H9 (cell line): ENCODE measurements at regions not wholly inside any gene's neighbourhood (a gene's known extent, or its start where the extent isn't known, plus 50 kb on each side); places are given as distances from the start of the nearest gene placed in this dataset.

ENCODE experiments used
- DNase-seq: peaks from one replicate; pipeline ENCODE4 v3.0.0-alpha.2; 2017
- H2AFZ ChIP-seq: one replicate; pipeline ENCODE4 v1.6.1; 2013; ENCODE audit warnings: mild to moderate bottlenecking, low read length, control low read depth, moderate library complexity
- H2AK5ac ChIP-seq: 2 replicates; pipeline ENCODE4 v1.6.1; 2013; ENCODE audit warnings: low read length, control low read depth, mixed read lengths; ENCODE audit not compliant: insufficient read length
- H2BK120ac ChIP-seq: one replicate; pipeline ENCODE4 v1.6.1; 2013; ENCODE audit warnings: low read depth, mild to moderate bottlenecking, low read length, control low read depth, inconsistent platforms; ENCODE audit not compliant: poor library complexity, severe bottlenecking
- H2BK12ac ChIP-seq: 2 replicates; pipeline ENCODE4 v1.6.1; 2013; ENCODE audit warnings: low read length, control low read depth, mixed read lengths, low read depth; ENCODE audit not compliant: insufficient read length
- H2BK15ac ChIP-seq: 2 replicates; pipeline ENCODE4 v1.6.1; 2013; ENCODE audit warnings: low read depth, low read length, control low read depth
- H2BK20ac ChIP-seq: one replicate; pipeline ENCODE4 v1.6.1; 2013; ENCODE audit warnings: low read depth, mild to moderate bottlenecking, low read length, control low read depth, inconsistent platforms; ENCODE audit not compliant: poor library complexity, severe bottlenecking
- H2BK5ac ChIP-seq: 2 replicates; pipeline ENCODE4 v1.6.1; 2013; ENCODE audit warnings: low read length, control low read depth, mixed read lengths; ENCODE audit not compliant: insufficient read length
- H3K14ac ChIP-seq: 2 replicates; pipeline ENCODE4 v1.6.1; 2013; ENCODE audit warnings: low read length, control low read depth; ENCODE audit not compliant: insufficient read depth
- H3K18ac ChIP-seq: 2 replicates; pipeline ENCODE4 v1.6.1; 2013; ENCODE audit warnings: low read depth, mild to moderate bottlenecking, mixed read lengths, low read length, control low read depth; ENCODE audit not compliant: insufficient read length
- H3K23ac ChIP-seq: 2 replicates; pipeline ENCODE4 v1.6.1; 2013; ENCODE audit warnings: low read length, control low read depth, mixed read lengths, low read depth; ENCODE audit not compliant: insufficient read length
- H3K23me2 ChIP-seq: 2 replicates; pipeline ENCODE4 v1.6.1; 2013; ENCODE audit warnings: low read depth, mild to moderate bottlenecking, mixed read lengths, low read length, control low read depth; ENCODE audit not compliant: insufficient read length, poor library complexity, severe bottlenecking
- H3K27ac ChIP-seq: 2 replicates; pipeline ENCODE4 v1.5.1; 2013; ENCODE audit warnings: low read length, control low read depth, mixed read lengths, low read depth; ENCODE audit not compliant: insufficient read length
- H3K27me3 ChIP-seq: 2 replicates; pipeline ENCODE4 v1.6.1; 2013; ENCODE audit warnings: low read length, control low read depth, inconsistent platforms; ENCODE audit not compliant: insufficient read depth
- H3K4ac ChIP-seq: 2 replicates; pipeline ENCODE4 v1.6.1; 2013; ENCODE audit warnings: low read depth, mild to moderate bottlenecking, control low read depth, inconsistent platforms, low read length, moderate library complexity
- H3K4me1 ChIP-seq: 2 replicates; pipeline ENCODE4 v1.6.1; 2013; ENCODE audit warnings: low read length, control low read depth, inconsistent platforms; ENCODE audit not compliant: insufficient read depth
- H3K4me2 ChIP-seq: 2 replicates; pipeline ENCODE4 v1.6.1; 2013; ENCODE audit warnings: low read length, control low read depth, mixed read lengths; ENCODE audit not compliant: insufficient read length, insufficient read depth
- H3K56ac ChIP-seq: 2 replicates; pipeline ENCODE4 v1.6.1; 2013; ENCODE audit warnings: low read depth, mild to moderate bottlenecking, mixed read lengths, low read length, control low read depth; ENCODE audit not compliant: insufficient read length
- H3K79me1 ChIP-seq: 2 replicates; pipeline ENCODE4 v1.6.1; 2013; ENCODE audit warnings: low read depth, mild to moderate bottlenecking, moderate library complexity, low read length, control low read depth, inconsistent platforms; ENCODE audit not compliant: insufficient read depth, poor library complexity, severe bottlenecking
- H3K79me2 ChIP-seq: 2 replicates; pipeline ENCODE4 v1.6.1; 2013; ENCODE audit warnings: low read length, control low read depth, inconsistent platforms; ENCODE audit not compliant: insufficient read depth
- H3K9ac ChIP-seq: 2 replicates; pipeline ENCODE4 v1.6.1; 2013; ENCODE audit warnings: low read length, control low read depth, mixed read lengths; ENCODE audit not compliant: insufficient read length; ENCODE audit errors: extremely low read depth
- H3K9me3 ChIP-seq: one replicate; pipeline ENCODE4 v1.6.1; 2013; ENCODE audit warnings: low read depth, low read length, inconsistent platforms; ENCODE audit not compliant: control insufficient read depth
- H3T11ph ChIP-seq: one replicate; pipeline ENCODE4 v1.6.1; 2013; ENCODE audit warnings: mild to moderate bottlenecking, low read length, control low read depth, inconsistent platforms
- H4K20me1 ChIP-seq: one replicate; pipeline ENCODE4 v1.6.1; 2013; ENCODE audit not compliant: control insufficient read depth, insufficient read length, insufficient read depth
- H4K5ac ChIP-seq: 2 replicates; pipeline ENCODE4 v1.6.1; 2013; ENCODE audit warnings: low read depth, mild to moderate bottlenecking, mixed read lengths, low read length, control low read depth; ENCODE audit not compliant: insufficient read length
- H4K8ac ChIP-seq: replicated peaks from 2 replicates; pipeline ENCODE4 v1.6.1; 2013; ENCODE audit warnings: low read length, control low read depth, mixed read lengths, low read depth; ENCODE audit not compliant: insufficient read length
- H4K91ac ChIP-seq: 2 replicates; pipeline ENCODE4 v1.6.1; 2013; ENCODE audit warnings: low read depth, mild to moderate bottlenecking, moderate library complexity, mixed read lengths, low read length, control low read depth; ENCODE audit not compliant: insufficient read length
- H3K27ac Mint-ChIP-seq, 3 experiments: 2 replicates in 2 of 3; 3 replicates in 1 of 3; pipeline ENCODE4 v1.8.0; 2020 to 2021; ENCODE audit warnings: mixed read lengths in 3 of 3, mild to moderate bottlenecking in 1 of 3, moderate library complexity in 1 of 3
- H3K27me3 Mint-ChIP-seq: 2 replicates; pipeline ENCODE4 v1.8.0; 2021; ENCODE audit warnings: low read depth, mild to moderate bottlenecking, moderate library complexity, mixed read lengths
- H3K36me3 Mint-ChIP-seq, 3 experiments: 2 replicates in 2 of 3; 3 replicates in 1 of 3; pipeline ENCODE4 v1.8.0; 2020 to 2021; ENCODE audit warnings: low read depth in 3 of 3, mixed read lengths in 3 of 3; ENCODE audit not compliant: insufficient read depth in 1 of 3
- H3K4me1 Mint-ChIP-seq, 2 experiments: 2 replicates each; pipeline ENCODE4 v1.8.0; 2020; ENCODE audit warnings: mixed read lengths in 2 of 2
- H3K4me3 Mint-ChIP-seq, 2 experiments: 2 replicates in 1 of 2; 3 replicates in 1 of 2; pipeline ENCODE4 v1.8.0; 2020 to 2021; ENCODE audit warnings: mild to moderate bottlenecking in 2 of 2, mixed read lengths in 2 of 2, moderate library complexity in 1 of 2
- H3K9me3 Mint-ChIP-seq, 2 experiments: 2 replicates in 1 of 2; 3 replicates in 1 of 2; pipeline ENCODE4 v1.8.0; 2020; ENCODE audit warnings: mild to moderate bottlenecking in 2 of 2, mixed read lengths in 2 of 2, moderate library complexity in 1 of 2
- WGBS: extraction: QIAGEN DNeasy Blood & Tissue Kit; methylation state at CpG from one replicate; pipeline ENCODE4 v1.1.7; 2013; ENCODE audit warnings: missing lambda C conversion rate, low lambda C conversion rate, mixed read lengths; ENCODE audit not compliant: insufficient read length; ENCODE audit errors: extremely low coverage; 5-methylcytosine and 5-hydroxymethylcytosine counted together
- TF ChIP-seq, protein P1 (sequence below): fragments of 200-600 bp; sonication (generic); conservative IDR thresholded peaks from 3 replicates; pipeline ENCODE4 v1.8.0; 2021; ENCODE audit warnings: antibody characterized with exemption, mild to moderate bottlenecking

DNA sequence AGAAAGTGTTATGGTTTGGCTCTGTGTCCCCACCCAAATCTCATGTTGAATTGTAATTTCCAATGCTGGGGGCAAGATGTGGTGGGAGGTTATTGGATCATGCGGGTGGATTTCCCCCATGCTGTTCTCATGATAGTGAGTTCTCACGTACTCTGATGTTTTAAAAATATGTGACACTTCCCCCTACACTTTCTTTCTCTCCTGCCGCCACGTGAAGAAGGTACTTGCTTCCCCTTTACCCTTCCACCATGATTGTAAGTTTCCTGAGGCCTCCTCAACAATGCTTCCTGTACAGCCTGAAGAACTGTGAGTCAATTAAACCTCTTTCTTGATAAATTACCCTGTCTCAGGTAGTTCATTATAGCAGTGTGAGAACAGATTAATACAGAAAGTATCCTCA, 150.8 kb downstream of the TMEM200A start:
- WGBS = no CpG with 5 or more reads among the region's 4 CpGs
- Histone ChIP-seq H3K4ac (no peak overlapping the region), H2AK5ac (no peak overlapping the region), H2BK12ac (no peak overlapping the region), H3K56ac (no peak overlapping the region), H3K23ac (no peak overlapping the region), H4K91ac (no peak overlapping the region), H3K4me1 (no peaks in the 10 kb centered on the region), H4K5ac (no peak overlapping the region), H3K23me2 (no peaks in the 10 kb centered on the region), H2BK5ac (no peak overlapping the region), H3K9me3 (no peaks in the 10 kb centered on the region), H2BK15ac (no peak overlapping the region), H3K27ac (no peak overlapping the region), H3K27me3 (no peaks in the 10 kb centered on the region), H3K18ac (no peak overlapping the region), H2AFZ (no peak overlapping the region), H3K9ac (no peak overlapping the region), H3K79me2 (no peaks in the 10 kb centered on the region), H2BK120ac (no peak overlapping the region), H2BK20ac (no peak overlapping the region), H3K14ac (no peak overlapping the region), H3K4me2 (no peak overlapping the region), H4K20me1 (no peaks in the 10 kb centered on the region), H4K8ac (no peak overlapping the region), H3T11ph (no peak overlapping the region), H3K79me1 (no peaks in the 10 kb centered on the region)
- H3K27me3 Mint-ChIP-seq = no peaks in the 10 kb centered on the region
- H3K9me3 Mint-ChIP-seq = no peaks in the 10 kb centered on the region; a peak in 1 of 5 replicates
- no peaks in the 10 kb centered on the region for H3K36me3 Mint-ChIP-seq
- no peak overlapping the region for H3K27ac Mint-ChIP-seq
- no peak overlapping the region for H3K4me3 Mint-ChIP-seq
- DNase-seq = no peak
- TF ChIP-seq, protein P1, sequence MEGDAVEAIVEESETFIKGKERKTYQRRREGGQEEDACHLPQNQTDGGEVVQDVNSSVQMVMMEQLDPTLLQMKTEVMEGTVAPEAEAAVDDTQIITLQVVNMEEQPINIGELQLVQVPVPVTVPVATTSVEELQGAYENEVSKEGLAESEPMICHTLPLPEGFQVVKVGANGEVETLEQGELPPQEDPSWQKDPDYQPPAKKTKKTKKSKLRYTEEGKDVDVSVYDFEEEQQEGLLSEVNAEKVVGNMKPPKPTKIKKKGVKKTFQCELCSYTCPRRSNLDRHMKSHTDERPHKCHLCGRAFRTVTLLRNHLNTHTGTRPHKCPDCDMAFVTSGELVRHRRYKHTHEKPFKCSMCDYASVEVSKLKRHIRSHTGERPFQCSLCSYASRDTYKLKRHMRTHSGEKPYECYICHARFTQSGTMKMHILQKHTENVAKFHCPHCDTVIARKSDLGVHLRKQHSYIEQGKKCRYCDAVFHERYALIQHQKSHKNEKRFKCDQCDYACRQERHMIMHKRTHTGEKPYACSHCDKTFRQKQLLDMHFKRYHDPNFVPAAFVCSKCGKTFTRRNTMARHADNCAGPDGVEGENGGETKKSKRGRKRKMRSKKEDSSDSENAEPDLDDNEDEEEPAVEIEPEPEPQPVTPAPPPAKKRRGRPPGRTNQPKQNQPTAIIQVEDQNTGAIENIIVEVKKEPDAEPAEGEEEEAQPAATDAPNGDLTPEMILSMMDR = no peak
- no peaks in the 10 kb centered on the region for H3K4me1 Mint-ChIP-seq
